AG10803 (cell line): ENCODE measurements at regions not wholly inside any gene's neighbourhood (a gene's known extent, or its start where the extent isn't known, plus 50 kb on each side); places are given as distances from the start of the nearest gene placed in this dataset.

Source experiments
- DNase-seq: peaks from one replicate; pipeline ENCODE4 v3.0.0; 2010; ENCODE audit warnings: low read depth
- H3K4me3 ChIP-seq: 2 replicates; pipeline ENCODE4 v1.5.1; 2011; ENCODE audit warnings: mild to moderate bottlenecking, low read length, control low read depth
- TF ChIP-seq, protein P1 (sequence below): conservative IDR thresholded peaks from 2 replicates; pipeline ENCODE4 v1.5.1; 2011; ENCODE audit warnings: mild to moderate bottlenecking, low read length, control low read depth, inconsistent platforms

DNA sequence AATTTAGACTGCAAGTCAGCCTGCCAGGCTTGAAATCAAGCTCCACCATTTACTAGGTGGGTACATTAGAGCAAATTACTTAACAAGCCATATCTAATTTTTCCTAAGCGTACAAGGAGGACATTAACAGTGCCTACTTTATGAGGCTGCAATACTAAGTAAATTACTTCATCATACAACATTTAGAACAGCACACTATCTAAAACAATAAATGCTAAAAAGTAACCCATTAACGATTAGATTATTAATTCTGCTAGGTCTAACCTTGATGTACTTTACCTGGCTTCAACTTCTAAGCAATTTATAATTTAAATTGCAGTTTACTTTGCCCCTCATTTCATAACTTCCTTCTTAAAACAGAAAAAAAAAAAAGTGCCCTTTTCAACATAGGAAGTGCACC lies 1155.6 kb upstream of the NCAM2 start:
- no peak overlapping the region for H3K4me3 ChIP-seq
- DNase-seq = no peak

DNA sequence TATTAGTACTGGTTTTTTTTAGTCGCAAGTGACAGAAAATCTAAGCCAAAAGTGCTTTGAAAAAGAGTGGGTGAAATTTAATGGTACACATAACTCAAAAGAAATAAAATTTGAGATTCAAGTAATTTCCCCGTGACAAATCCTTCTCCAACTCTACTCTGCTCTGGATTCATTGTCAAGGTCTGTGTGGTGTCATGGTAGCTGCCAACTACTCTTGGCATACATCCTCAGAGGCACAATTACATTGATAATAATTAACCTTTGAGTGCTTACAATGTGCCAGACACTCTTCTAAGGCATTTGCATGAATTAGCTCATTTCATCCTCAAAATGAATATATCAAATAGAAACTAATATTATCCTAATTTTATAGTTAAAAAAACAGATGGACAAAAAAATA lies 1153.9 kb upstream of the NCAM2 start:
- TF ChIP-seq, protein P1, sequence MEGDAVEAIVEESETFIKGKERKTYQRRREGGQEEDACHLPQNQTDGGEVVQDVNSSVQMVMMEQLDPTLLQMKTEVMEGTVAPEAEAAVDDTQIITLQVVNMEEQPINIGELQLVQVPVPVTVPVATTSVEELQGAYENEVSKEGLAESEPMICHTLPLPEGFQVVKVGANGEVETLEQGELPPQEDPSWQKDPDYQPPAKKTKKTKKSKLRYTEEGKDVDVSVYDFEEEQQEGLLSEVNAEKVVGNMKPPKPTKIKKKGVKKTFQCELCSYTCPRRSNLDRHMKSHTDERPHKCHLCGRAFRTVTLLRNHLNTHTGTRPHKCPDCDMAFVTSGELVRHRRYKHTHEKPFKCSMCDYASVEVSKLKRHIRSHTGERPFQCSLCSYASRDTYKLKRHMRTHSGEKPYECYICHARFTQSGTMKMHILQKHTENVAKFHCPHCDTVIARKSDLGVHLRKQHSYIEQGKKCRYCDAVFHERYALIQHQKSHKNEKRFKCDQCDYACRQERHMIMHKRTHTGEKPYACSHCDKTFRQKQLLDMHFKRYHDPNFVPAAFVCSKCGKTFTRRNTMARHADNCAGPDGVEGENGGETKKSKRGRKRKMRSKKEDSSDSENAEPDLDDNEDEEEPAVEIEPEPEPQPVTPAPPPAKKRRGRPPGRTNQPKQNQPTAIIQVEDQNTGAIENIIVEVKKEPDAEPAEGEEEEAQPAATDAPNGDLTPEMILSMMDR = no peak
- H3K4me3 ChIP-seq = no peak overlapping the region
- no peak for DNase-seq

More for the DNA sequence above, 1155.6 kb upstream of the NCAM2 start:
- TF ChIP-seq, protein P1 = no peak

DNA sequence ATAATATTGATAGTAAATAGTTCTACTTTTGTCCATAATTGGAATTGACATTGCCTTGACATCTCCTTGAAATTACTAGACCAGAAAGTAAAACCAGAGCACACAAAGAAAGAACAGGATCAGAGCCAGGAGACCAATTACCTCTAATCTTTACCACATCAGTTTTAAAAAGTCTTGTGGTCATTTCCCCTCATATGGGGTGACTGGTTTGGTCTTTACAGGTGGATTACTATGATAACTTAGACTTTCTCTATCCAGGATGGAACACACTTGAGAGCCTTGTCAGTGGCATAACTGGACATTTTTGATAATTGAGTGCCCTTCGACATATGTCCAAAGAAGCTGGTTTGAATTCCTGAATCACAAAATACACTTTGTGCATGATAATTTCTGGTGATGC lies 1148.1 kb upstream of the NCAM2 start:
- DNase-seq = no peak

DNA sequence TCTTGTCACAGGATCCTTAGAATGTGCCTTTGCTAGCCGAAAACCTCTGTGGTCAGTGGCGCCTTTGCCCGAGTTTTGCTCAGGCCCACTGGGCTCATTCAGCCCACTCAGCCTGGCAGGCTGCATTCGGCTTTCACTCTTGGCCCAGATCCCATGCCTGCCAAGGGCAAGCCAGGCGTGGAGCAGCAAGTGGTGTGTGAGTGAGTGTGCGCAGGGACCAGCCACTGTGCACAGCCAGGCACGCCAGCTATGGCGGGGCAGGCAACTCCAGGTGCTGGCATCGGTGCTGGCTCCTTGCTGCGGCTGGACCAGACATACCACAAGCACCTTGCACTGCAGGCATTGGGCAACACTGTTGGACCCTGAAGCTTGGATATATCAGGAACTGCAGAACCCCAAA lies 1145.1 kb upstream of the NCAM2 start:
- TF ChIP-seq, protein P1 = no peak
- DNase-seq = no peak
- no peak overlapping the region for H3K4me3 ChIP-seq

More for the DNA sequence above, 1148.1 kb upstream of the NCAM2 start:
- no peak overlapping the region for H3K4me3 ChIP-seq
- TF ChIP-seq, protein P1 = no peak

DNA sequence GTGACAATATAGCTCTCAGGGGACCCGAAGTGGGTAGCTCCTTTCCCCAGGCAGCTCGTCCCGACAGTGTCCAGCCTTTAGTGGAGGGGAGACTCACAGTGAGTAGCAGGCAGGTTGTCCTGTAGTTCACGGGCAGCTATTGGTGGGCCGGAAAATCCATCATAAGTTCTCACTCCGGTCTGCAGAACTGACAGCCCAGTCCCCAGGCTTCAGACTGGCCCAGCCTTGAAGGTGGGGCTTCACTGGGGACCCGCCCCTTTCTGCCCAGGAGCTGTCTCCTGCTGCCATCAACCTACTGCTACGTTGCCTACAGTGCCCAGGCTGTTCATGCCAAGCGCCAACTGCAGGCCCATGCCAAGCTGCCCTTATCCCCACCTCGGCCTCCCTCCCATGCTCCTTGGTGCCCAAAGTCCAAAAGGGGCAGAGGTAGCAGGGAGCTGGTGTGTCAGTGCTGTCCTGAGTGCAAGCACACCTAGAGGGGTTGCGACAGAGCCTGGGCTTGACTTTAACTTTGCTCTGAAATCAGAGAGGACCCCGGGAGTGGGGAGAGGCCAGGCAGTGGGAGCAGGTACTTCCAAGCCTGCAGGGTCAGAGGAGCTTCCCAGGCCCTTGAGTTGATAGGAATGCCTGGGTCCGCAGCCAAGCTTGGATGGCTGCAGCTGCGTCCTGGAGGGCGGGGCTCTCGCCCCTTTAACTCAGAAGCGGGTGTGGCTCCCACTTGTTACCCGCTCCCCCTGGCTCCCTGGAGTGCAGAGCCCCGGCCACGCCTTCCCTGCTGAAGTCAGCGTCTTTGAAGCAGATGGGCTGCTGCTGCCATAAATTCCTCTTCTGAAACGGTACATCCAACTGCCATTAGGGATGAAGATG lies 1144.3 kb upstream of the NCAM2 start:
- no peak for DNase-seq
- TF ChIP-seq, protein P1 = no peak
- H3K4me3 ChIP-seq = no peak overlapping the region

DNA sequence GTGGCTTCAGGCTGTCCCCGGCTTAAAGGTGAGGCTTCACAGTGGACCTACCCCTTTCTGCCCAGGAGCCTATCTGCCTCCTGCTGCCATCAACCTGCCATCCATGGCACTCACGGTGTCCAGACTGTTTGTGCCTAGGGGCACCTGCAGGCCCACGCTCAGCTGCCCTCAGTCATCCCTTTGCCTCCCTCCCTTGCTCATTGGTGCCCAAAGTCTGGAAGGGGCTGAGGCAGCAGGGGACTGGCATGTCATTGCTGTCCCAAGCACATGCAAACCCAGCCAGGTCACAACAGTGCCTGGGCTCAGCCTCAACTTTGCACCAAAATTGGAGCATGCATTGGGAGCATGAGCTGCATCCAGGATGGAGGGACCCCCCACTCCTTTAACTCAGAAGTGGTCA lies 1142.7 kb upstream of the NCAM2 start:
- no peak for DNase-seq
- H3K4me3 ChIP-seq = no peak overlapping the region
- TF ChIP-seq, protein P1 = no peak

DNA sequence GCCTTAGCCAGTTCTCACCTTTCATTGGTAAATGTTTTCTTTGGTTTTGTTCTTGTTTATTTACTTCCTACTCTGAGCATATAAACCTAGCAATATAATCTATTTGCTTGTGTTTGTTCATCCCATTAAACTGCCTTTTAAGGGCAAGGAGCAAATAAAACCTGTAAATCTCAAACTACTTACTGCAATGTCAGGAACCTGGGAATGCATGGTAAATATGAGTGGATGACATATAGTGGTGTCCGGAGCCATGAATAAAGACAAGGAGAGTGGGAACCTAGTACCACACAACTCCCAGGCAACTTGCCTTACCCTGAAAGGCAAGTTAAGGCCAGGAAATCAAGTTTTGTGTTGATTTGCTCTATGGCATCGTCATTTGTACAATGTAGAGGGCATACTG lies 1133.7 kb upstream of the NCAM2 start:
- TF ChIP-seq, protein P1 = no peak
- no peak overlapping the region for H3K4me3 ChIP-seq
- no peak for DNase-seq
